ENCODE measurements at regions not wholly inside any gene's neighbourhood (a gene's known extent, or its start where the extent isn't known, plus 50 kb on each side); places are given as distances from the start of the nearest gene placed in this dataset.
A peak's percentile ranks its signal among the peaks of the same experiment; 100 is the strongest.
"Not testable (repeated sequence)": the region's sequence is repeated elsewhere in the genome, so short reads cannot be mapped to it uniquely, and the experiment has no call there.

DNA sequence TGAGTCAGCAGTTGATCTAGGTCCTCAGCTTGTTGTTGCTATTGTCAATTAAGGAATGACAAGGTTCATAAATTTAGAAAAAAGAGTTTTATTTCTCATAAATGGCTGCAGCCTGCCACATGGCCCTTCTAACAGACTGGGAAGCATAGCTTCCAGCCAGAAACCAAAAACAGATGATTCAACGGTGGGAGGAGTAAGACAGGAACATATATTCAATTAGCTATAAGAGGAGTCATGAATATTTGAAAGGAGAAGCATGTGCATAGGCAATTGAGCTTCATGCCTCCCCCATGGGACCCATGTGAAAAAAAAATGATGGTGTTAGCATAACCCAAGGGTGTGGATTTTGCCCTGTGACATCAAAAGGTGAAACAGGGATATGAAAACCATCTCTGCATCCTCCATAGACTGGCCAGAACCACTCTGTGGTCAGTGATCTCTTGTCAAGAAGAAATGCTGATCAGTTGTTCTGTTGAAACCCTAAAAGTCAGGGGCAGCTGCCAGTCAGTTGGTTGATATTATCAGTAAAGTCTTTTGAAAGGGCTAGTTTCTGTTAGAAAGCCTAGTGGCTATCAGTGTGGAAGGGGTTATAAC is 296.5 kb upstream of the C1QTNF3 start:
- not testable (repeated sequence) for H3K36me3 Mint-ChIP-seq, H3K27ac Mint-ChIP-seq, H3K4me1 Mint-ChIP-seq, H3K9me3 Mint-ChIP-seq, H3K27me3 Mint-ChIP-seq
- H3K4me3 Mint-ChIP-seq, result peak overlapping the region in 1 of 4 donors; percentile 37

DNA sequence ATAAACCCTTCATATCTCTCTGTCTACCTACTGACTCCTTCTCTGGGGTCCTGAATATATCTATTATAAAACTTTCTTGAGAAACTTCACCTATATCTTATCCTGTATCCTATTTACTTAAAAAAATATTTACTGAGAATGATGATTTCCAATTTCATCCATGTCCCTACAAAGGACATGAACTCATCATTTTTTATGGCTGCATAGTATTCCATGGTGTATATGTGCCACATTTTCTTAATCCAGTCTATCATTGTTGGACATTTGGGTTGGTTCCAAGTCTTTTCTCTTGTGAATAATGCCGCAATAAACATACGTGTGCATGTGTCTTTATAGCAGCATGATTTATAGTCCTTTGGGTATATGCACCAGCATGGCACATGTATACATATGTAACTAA is 301.7 kb upstream of the RAI14 start:
- not testable (repeated sequence) for H3K9me3 Mint-ChIP-seq, H3K4me3 Mint-ChIP-seq, H3K4me1 Mint-ChIP-seq, H3K27ac Mint-ChIP-seq, H3K36me3 Mint-ChIP-seq, H3K27me3 Mint-ChIP-seq

DNA sequence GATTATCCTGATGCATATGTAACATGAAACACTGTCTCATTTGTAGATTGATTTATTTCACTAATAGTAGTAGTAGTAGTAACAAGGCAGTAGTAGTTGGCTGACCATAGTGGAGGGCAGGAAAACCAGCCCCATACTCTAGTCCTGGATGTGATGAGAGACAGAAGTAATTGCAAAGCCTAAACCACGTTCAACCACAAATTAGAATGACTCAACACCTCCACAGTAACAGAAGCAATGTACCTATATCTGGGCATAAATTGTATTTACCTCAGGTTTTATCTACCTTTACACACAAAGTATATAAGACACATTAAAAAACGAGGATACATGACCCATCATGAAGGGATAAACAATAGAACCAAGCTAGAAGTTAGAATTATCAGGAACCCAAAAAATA is 284.7 kb upstream of the RAI14 start:
- H3K9me3 Mint-ChIP-seq, H3K36me3 Mint-ChIP-seq, H3K4me1 Mint-ChIP-seq, H3K4me3 Mint-ChIP-seq, H3K27ac Mint-ChIP-seq, H3K27me3 Mint-ChIP-seq: not testable (repeated sequence)

DNA sequence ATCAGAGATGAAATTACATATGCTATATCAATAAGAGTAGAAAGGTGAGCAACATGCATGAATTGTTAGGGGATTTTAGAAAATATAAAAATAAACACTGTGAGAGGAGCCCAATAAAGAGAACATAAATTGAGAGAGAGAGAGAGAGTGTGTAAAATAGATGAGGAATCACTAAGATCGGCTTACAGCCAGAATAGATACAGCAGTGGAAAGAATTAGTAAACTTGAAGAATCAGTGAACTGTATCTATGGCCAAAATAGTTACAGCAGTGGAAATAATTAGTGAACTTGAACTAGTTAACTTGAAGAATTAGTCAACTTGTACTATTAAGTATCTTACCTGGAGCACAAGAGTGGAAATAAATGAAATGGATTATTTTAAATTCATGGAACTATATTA is 284.3 kb upstream of the RAI14 start:
- not testable (repeated sequence) for H3K27me3 Mint-ChIP-seq, H3K27ac Mint-ChIP-seq, H3K36me3 Mint-ChIP-seq, H3K4me1 Mint-ChIP-seq, H3K4me3 Mint-ChIP-seq, H3K9me3 Mint-ChIP-seq

DNA sequence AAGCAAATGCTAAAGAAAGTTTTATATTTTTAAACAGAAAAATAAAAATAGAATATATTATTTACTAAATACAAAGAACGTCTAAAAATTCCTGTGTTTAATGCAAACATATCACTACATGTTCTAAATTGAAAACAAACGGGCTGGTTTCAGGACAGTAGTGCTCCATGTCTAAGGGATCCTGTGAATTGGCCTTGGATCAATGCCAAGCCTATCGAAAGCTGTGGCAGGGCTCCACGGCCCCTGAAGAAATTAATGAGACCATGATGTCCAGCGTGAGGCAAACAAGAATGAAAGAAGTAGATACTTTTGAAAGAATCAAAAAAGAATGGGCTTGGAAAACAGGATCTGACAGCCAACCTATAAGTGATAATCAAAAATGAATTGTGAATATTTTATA is 283.4 kb upstream of the RAI14 start:
- H3K36me3 Mint-ChIP-seq, H3K27ac Mint-ChIP-seq, H3K9me3 Mint-ChIP-seq, H3K4me3 Mint-ChIP-seq, H3K27me3 Mint-ChIP-seq, H3K4me1 Mint-ChIP-seq: not testable (repeated sequence)

DNA sequence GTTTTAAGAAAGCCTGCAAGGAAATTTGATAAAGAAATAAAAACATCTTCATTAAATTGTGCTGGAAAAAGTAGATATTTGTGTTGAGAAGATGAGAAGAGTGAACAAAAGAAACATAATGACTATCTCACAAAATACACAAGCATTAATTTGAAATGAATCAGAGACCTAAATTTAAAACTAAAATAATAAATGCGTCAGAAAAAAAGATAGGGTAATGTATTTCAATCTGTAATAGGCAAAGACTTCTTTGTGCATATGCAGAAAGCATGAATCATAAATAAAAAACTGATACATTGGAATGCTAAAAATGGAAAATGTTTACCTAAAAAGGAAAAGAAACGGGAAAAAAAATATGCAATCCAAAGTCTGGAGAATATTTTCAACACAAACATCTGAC is 278.5 kb upstream of the RAI14 start:
- H3K27ac Mint-ChIP-seq, H3K27me3 Mint-ChIP-seq: not testable (repeated sequence)

DNA sequence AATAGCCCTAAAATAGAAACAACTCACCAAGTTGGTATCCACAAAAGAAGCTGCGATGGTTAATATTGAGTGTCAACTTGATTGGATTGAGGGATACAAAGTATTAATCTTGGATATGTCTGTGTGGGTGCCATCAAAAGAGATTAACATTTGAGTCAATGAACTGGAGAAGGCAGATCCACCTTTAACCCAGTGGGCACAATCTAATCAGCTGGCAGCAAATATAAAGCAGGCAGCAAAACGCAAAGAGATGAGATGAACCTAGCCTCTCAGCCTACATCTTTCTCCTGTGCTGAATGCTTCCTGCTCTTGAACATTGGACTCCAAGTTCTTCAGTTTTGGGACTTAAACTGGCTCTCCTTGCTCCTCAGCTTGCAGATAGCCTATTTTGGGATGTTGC is 277.6 kb upstream of the RAI14 start:
- not testable (repeated sequence) for H3K36me3 Mint-ChIP-seq, H3K9me3 Mint-ChIP-seq, H3K27me3 Mint-ChIP-seq

More for the DNA sequence above, 278.5 kb upstream of the RAI14 start:
- not testable (repeated sequence) for H3K9me3 Mint-ChIP-seq, H3K36me3 Mint-ChIP-seq, H3K4me1 Mint-ChIP-seq
- peak overlapping the region in 1 of 4 donors; percentile 17 for H3K4me3 Mint-ChIP-seq

DNA sequence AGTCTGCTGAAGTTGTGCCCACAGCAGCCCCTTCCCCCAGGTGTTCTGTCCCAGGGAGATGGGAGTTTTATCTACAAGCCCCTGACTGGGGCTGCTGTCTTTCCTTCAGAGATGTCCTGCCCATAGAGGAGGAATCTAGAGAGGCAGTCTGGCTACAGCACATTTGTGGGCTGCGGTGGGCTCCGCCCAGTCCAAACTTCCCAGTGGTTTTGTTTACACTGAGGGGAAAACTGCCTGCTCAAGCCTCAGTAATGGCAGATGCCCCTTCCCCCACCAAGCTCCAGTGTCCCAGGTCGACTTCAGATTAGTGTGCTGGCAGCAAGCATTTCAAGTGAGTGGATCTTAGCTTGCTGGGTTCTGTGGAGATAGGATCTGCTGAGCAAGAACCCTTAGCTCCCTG is 267.4 kb upstream of the RAI14 start:
- not testable (repeated sequence) for H3K27ac Mint-ChIP-seq, H3K4me3 Mint-ChIP-seq, H3K9me3 Mint-ChIP-seq, H3K36me3 Mint-ChIP-seq, H3K27me3 Mint-ChIP-seq, H3K4me1 Mint-ChIP-seq

More for the DNA sequence above, 277.6 kb upstream of the RAI14 start:
- H3K4me3 Mint-ChIP-seq, H3K27ac Mint-ChIP-seq, H3K4me1 Mint-ChIP-seq: not testable (repeated sequence)

DNA sequence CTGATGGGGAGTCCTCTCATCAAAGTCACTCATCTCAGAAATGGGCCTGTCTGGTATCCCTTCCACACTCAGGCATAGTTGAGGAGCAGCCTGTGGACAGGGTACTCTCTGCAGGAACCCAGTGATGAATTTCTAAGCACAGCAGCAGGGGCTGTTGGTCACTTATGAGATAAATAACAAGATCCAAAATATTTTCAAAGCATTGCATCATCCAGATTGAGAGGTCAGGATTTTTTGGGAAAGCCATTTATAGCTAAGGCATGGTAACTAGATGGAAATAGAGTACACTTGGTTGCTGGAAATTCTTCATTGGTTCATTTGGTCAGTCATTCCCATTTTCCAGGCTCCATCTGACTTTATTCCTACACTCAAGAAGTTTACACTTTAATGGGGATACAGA is 246.8 kb upstream of the RAI14 start:
- Mint-ChIP-seq H3K27me3 (peaks cover 2% of the 10 kb centered on the region), H3K4me3 (no peak overlapping the region), H3K36me3 (no peaks in the 10 kb centered on the region), H3K4me1 (no peaks in the 10 kb centered on the region), H3K27ac (no peak overlapping the region), H3K9me3 (peaks cover 0 to 3% (median 0%) of the 10 kb centered on the region in 3 donors)

DNA sequence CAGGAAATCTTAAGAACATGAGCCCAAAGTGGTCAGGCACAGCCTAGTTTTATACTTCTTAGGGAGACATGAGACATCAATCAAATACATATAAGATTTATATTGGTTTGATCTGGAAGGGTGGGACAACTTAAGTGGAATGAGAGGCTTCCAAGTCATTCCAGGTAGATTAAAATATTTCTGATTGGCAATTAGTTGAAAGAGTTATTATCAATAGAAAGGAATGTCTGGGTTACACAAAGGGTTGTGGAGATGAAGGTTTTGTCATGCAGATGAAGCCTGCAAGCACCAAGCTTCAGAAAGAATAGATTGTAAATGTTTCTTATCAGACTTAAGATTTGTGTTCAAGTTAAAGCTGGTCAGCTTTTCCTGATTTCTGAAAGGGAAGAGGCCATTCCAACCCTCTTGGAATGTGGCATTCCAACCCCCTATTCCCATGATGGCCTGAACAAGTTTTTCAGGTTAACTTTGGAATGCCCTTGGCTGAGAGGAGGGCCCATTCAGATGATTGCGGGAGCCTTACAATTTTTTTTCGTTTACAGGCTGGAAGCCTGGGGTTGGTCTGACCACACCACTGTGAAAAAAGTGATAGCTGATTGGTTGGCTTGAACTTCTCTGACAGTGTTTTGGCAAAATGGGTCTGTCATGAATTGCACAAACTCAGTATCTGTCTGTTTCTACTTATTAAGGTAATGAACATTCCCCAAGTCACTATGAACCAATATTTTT is 245.6 kb upstream of the RAI14 start:
- no peaks in the 10 kb centered on the region for H3K4me1 Mint-ChIP-seq
- H3K27ac Mint-ChIP-seq, result no peak overlapping the region
- H3K36me3 Mint-ChIP-seq, result no peaks in the 10 kb centered on the region
- peaks cover 2% of the 10 kb centered on the region for H3K27me3 Mint-ChIP-seq
- H3K9me3 Mint-ChIP-seq, result peaks cover 0 to 3% (median 0%) of the 10 kb centered on the region in 3 donors
- H3K4me3 Mint-ChIP-seq, result no peak overlapping the region

DNA sequence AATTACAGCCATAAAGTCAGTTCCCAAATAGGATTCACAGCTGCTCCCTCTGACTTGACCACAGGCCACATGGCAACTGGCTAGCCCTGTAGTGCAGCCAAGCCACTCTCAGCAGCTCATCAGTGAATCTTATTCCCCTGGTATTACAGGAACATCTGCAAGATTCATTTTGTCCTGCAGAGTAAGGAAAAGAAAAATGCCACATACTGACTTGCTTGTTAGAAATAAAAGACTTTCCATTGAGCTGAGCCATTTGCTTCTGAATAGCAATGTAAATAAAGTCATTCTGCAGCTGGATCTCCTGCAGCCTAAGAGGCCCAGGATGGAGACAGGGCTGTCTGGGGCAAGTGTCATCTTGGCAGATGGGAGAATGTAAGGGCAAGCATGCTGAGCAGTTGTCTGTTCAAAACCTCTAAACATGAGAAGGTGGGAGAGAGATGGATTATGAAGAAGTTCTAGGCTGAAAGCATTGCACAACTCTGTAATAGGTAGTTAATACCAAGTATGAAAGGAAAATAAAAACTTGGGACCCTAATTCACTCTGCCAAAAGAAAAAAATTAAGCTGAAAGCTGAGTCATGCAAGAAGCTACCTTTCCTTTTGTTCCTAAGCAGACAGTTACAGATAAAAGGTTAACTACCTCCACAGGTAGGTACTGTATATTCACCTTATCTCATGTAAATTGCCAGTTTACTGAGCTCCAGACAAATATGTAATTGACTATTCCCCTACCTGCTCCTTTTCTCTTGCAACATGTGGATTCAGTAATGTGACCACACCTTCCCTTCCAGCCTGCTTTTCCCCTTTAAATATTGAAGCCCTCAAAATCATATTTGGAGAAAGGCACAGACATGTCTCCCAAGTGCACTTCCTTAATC is 244.4 kb upstream of the RAI14 start:
- Mint-ChIP-seq H3K27ac (no peak overlapping the region), H3K27me3 (peaks cover 3% of the 10 kb centered on the region), H3K4me1 (no peaks in the 10 kb centered on the region), H3K9me3 (peaks cover 0 to 3% (median 0%) of the 10 kb centered on the region in 3 donors), H3K36me3 (no peaks in the 10 kb centered on the region), H3K4me3 (no peak overlapping the region)

DNA sequence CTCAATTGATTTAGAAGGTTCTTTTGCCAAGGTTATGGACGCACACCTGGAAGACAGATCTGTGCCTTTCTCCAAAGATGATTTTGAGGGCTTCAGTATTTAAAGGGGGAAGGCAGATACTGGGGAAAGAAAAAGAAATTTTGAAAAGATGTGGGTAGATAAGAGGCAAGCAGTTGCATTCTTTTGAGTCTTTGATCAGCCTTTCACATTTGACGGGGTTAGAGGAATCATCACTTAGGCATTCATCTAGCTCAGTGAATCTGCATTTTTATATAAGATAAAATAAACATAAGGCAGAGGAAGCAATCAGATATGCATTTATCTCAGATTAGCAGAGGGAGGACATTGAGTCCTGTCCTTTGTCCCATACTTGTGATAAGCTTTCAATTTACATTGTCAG is 243.4 kb upstream of the RAI14 start:
- Mint-ChIP-seq H3K4me1 (no peaks in the 10 kb centered on the region), H3K4me3 (no peak overlapping the region), H3K9me3 (peaks cover 0 to 3% (median 0%) of the 10 kb centered on the region in 3 donors), H3K27ac (no peak overlapping the region), H3K36me3 (no peaks in the 10 kb centered on the region), H3K27me3 (peaks cover 3% of the 10 kb centered on the region)

DNA sequence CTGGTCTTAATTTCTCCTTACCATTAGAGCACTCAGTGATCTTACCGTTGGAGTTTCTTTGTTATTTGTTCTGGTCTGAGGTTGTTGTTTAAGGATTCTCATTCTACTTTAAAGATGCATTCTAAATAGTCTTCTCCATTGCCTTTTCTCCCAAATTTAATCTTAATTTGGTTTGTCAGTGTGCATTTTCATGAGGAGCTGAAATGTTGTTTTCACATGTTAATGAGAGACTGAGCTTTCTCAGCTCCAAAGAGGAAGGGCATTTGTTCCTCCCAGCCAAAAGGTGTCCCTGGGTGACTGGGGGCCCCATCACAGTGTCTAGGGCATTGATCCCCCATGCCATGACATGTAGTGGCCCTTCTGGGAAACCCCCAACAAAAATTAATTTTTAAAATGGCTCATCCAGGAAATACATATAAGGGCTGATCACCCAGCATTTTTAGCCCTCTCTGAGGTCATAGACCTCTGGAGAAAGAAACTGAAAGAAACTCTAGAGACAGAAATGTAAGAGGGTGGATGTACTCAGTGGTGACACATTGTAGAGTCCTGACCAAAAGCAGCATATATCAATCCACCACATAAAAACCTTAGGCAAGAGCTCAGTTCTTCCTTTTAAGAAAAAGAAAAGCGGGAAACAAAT is 240.4 kb upstream of the RAI14 start:
- Mint-ChIP-seq H3K27me3 (peaks cover 1% of the 10 kb centered on the region), H3K4me1 (no peaks in the 10 kb centered on the region), H3K36me3 (no peaks in the 10 kb centered on the region), H3K27ac (no peak overlapping the region), H3K9me3 (peaks cover 2 to 7% (median 6%) of the 10 kb centered on the region in 3 donors), H3K4me3 (no peak overlapping the region)

DNA sequence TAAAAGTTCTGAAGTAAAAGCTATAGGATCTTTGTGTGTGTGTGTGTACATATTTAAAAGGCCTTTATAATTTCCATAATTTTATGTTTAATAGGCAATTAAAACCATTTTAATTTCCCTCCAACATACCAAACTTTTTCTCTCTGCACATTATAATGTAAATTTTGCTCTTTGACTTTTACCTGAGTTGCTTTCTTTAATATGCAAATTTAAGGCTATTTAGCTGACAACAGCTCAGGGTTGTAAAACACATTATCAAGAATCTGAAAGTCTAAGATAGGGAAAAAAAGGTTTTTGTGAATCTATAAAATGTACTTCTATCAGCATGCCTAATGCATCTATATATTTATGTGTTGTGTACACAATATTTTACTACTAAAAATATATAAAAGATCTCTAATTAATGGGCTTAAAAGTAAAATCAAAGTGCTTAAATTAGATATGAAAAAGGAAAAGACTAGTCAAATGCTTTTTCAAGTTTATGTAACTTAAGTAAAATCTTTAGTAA is 239.6 kb upstream of the RAI14 start:
- H3K27me3 Mint-ChIP-seq, result peaks cover 1% of the 10 kb centered on the region
- H3K4me1 Mint-ChIP-seq, result no peaks in the 10 kb centered on the region
- peaks cover 2 to 10% (median 8%) of the 10 kb centered on the region in 3 donors for H3K9me3 Mint-ChIP-seq
- no peaks in the 10 kb centered on the region for H3K36me3 Mint-ChIP-seq
- no peak overlapping the region for H3K4me3 Mint-ChIP-seq
- H3K27ac Mint-ChIP-seq, result no peak overlapping the region

DNA sequence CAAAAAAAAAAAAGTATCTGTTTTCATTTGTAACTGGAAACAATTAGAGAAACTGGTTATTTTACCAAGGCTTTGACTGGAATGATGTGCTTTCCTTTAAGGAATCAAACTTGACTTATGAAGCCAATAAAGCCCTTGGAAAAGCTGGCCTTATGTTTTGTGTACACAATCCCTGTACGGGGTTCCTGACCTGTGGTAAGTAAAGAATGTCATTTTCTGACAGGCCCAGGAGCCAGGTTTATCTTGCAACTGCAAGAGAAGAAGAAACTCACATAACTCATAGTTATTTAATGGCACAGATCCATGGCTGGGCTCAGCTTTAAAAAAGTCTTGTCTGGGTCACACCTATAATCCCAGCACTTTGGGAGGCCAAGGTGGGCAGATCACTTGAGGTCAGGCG is 235.9 kb upstream of the RAI14 start:
- not testable (repeated sequence) for H3K36me3 Mint-ChIP-seq, H3K27me3 Mint-ChIP-seq, H3K27ac Mint-ChIP-seq, H3K4me1 Mint-ChIP-seq, H3K4me3 Mint-ChIP-seq
- peaks cover 2 to 18% (median 11%) of the 10 kb centered on the region in 3 donors for H3K9me3 Mint-ChIP-seq
